ENCODE measurements at regions not wholly inside any gene's neighbourhood (a gene's known extent, or its start where the extent isn't known, plus 50 kb on each side); places are given as distances from the start of the nearest gene placed in this dataset.

DNA sequence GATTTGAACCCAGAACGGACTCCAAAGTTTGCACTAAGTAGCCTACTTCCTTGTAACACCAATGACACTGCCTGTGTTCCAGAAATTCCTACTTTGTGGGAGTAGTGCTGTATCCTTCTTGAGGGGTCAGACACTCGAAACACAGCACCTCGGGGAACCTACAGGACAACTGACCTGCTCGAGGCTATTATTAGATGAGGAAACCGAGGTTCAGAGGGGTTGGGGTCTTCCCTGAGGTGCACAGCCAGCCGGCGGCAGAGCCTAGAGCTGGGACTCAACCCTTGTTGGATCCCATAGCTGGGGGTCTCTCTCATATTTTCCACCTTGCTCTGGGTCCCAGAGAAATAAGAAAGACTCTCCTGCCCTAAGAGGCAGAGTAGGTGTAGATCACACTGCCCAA is 89.8 kb upstream of the PTPN1 start:
- no peak for DNase-seq (ENCODE audit: low spot score)

GRCh38 chr20:50421356-50422340 is 88.5 kb upstream of the PTPN1 start:
- no peak for DNase-seq (ENCODE audit: low spot score)

GRCh38 chr20:50423758-50424157 is 86.4 kb upstream of the PTPN1 start:
- no peak for DNase-seq (ENCODE audit: low spot score)

DNA sequence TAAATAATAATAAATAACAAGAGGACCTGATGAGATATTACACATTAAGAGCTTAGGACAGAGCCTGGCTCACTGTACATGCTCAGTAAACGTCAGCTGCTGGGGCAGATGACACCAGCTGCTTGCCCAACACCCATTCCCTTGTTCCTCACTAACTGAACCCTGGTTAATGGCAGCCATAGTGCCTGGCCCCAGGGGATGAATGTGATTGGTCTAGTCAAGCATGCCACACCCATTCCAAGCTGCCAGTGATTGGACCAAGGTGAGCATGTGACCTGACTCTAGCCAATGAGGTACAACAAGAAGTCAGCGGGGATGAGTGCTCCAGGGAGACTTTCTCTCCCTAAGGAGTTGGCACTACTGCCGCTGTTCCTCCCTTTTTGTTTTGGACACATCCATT is 85.1 kb upstream of the PTPN1 start:
- no peak for DNase-seq (ENCODE audit: low spot score)

- no peak for DNase-seq (ENCODE audit: low spot score)
Measured at GRCh38 chr20:50426866-50427718, 83.1 kb upstream of the PTPN1 start.

DNA sequence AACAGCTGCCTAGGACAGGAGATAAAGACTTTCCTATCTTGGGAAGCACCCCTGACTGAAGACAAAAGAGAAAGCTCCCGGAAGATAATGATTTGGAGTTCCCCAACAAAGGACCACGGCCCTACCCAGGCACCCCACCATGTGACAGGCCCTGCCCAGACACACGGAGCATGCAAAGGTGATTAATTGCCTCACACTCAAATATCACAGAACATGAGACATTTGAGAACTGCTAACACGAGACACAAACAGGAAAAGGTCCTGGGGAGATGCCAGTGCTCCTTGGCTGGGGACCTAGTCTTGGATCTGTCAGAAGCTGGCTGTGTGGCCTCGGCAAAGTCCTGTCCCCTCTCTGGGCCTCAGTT is 82.5 kb upstream of the PTPN1 start:
- DNase-seq (ENCODE audit: low spot score) = no peak

DNA sequence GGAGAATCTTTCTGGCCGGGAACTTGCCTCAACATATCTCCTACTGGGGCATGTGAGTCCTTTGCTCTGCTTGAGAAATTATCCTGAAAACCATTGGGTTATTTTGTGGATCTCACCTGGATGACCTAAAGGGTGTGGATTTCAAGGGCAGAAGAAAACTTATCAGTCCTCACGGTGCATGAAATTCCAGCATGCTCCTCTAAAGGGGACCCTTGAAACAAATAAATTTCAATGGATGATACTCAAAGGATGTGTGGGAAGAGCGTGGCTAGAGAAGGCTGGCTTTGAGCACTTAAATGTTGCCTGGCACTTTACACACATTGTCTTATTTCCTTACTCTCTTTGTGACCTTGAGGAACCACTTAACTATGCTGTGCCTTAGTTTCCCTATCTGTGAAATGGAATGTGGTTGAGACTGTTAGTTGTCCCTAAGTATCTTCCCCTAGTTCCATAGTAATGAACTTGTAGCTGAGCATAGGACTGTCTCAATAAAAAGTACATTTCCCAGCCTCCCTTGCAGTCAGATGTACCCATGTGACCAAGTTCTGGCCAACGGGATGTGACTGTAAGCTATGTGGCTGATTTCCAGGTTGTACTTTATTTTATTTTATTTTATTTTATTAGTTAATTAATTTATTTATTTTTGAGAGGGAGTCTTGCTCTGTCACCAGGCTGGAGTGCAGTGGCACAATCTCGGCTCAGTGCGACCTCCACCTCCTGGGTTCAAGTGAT is 81.9 kb upstream of the PTPN1 start:
- no peak for DNase-seq (ENCODE audit: low spot score)

DNA sequence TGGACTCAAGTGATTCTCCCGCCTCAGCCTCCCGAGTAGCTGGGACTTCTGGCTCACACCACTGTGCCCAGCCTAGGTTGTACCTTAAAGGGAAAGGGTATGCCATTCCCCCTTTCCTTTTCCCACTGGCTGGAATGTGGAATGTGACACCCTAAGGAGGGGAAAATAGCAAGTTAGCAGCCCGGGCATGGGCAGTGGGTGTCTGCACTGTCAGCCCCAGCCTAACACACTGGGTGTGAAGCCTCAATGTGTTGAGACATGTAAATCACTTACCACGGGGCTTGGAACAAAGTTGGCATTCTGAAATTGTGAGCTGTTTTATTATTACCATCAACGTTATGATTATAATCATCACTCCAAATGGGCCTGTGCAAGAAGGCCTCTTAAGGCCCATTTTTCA is 80.8 kb upstream of the PTPN1 start:
- no peak for DNase-seq (ENCODE audit: low spot score)

- no peak for DNase-seq (ENCODE audit: low spot score)
Measured at GRCh38 chr20:50431066-50431450, 79.1 kb upstream of the PTPN1 start.

GRCh38 chr20:50433001-50433761 is 77.0 kb upstream of the PTPN1 start:
- no peak for DNase-seq (ENCODE audit: low spot score)

- no peak for DNase-seq (ENCODE audit: low spot score)
Measured at GRCh38 chr20:50434321-50434652, 75.9 kb upstream of the PTPN1 start.

GRCh38 chr20:50434653-50435396 is 75.4 kb upstream of the PTPN1 start:
- peak; percentile 44 for DNase-seq (ENCODE audit: low spot score)

- no peak for DNase-seq (ENCODE audit: low spot score)
Measured at GRCh38 chr20:50435397-50436051, 74.7 kb upstream of the PTPN1 start.

DNA sequence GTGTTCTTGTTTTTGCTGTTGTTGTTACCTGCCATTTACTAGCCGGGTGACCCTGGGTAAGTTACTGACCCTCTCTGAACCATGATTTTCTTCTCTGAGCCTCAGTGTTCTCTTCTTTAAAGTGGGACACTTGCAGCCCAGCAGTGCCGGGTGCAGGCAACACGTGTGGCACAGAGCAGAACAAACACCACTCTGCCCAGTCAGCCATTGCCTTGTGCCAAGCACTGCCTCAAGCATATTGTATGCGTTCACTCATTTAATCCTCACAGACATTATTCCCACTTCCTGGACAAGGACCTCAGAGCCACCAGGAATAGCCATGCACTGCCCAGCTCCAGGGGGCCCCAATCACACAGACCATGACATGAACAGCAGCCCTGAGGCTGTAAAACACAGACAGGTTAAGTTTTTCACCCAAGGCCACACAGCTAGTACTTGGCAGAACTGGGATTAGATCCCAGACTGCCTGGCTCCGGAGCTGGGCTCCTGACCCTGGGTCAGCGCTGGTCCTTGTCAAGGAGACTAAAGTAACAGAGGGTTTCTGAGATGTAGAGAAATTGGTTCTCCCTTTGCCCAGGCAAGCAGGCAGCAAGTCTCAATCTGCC is 74.0 kb upstream of the PTPN1 start:
- no peak for DNase-seq (ENCODE audit: low spot score)

DNA sequence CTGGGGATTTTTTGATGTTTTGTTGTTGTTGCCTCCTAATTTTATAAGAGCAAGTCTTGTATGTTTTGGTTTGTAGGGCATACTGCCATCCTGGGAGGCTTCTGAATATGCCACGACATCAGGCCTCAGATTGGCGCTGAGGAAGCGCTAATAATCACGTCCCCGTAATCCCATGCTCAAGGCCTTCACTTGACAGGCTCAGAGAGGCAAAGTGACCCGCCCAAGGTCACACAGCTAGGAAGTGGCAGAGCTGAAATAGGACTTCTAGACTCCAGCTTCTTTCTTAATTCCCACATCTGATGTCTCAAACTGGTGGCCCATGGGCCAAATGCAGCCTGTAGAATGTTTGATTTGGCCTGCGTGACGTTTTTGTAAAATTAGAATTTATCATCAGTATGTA is 73.5 kb upstream of the PTPN1 start:
- no peak for DNase-seq (ENCODE audit: low spot score)

DNA sequence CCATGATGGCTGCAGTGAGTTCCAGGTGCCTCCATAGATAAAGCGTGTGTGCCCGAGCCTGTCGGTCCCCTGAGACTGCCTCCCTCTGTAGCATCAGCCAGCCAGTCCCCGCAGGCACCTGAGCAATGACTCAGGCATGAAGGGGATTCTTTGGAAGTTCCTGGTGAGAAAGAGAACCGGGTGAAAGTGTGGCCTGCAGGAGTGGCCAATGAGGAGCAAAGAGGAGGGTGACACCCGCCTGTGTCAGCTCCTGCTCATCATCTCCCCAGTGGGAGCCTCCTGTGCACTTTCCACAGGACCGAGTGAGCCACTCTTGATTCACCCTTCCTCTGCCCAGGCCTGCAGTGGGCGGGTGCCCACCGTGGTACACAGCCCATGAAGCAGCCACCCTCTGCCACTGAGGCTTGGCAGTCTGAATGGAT is 71.2 kb upstream of the PTPN1 start:
- peak; percentile 73 for DNase-seq (ENCODE audit: low spot score)

- no peak for DNase-seq (ENCODE audit: low spot score)
Measured at GRCh38 chr20:50439539-50440453, 70.4 kb upstream of the PTPN1 start.

GRCh38 chr20:50442512-50442911 is 67.7 kb upstream of the PTPN1 start:
- DNase-seq (ENCODE audit: low spot score) = no peak

All from HT-29 (cell line).